ENCODE measurements at regions not wholly inside any gene's neighbourhood (a gene's known extent, or its start where the extent isn't known, plus 50 kb on each side); places are given as distances from the start of the nearest gene placed in this dataset.

DNA sequence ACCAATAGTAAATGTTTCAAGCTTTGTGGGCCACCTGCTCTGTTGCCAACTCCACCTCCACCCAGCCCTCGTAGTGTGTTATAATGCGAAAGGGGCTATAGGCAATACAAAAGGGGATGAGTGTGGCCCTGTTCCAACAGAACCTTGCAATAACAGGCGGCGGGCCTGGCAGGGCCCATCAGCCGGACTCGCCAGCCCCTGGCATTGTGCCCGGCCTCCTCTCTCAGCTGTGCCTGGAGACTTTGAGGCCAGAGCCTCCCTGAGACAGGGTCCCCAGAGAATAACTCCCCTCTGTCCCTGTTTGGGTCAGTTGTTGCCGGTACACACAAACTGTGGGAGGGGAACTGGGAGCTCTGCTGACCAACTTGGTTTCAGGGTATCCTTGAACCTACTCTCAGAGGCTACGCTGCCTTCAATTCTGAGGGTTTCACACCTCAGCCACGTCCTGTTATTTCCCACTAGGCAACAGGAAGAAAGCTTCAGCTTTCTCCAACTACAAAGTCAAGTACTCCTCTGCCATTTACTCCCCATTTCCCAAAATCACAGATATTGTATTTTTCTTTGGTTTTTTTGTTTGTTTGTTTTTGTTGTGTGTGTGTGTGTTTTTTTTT, 58.0 kb upstream of the ZNF236 start:
- Mint-ChIP-seq H3K27me3 (ENCODE audit: low read depth) (no peaks in the 10 kb centered on the region; the same call in 1 of the 2 replicates), H3K27ac (no peak overlapping the region), H3K9me3 (peaks cover 29% of the 10 kb centered on the region), H3K36me3 (peaks cover 3% of the 10 kb centered on the region; the same call in 1 of the 2 replicates), H3K4me3 (no peak overlapping the region), H3K4me1 (no peaks in the 10 kb centered on the region)
- DNase-seq (ENCODE audit: low spot score) (no peak), ATAC-seq (no peak)
- TF ChIP-seq, protein P1, sequence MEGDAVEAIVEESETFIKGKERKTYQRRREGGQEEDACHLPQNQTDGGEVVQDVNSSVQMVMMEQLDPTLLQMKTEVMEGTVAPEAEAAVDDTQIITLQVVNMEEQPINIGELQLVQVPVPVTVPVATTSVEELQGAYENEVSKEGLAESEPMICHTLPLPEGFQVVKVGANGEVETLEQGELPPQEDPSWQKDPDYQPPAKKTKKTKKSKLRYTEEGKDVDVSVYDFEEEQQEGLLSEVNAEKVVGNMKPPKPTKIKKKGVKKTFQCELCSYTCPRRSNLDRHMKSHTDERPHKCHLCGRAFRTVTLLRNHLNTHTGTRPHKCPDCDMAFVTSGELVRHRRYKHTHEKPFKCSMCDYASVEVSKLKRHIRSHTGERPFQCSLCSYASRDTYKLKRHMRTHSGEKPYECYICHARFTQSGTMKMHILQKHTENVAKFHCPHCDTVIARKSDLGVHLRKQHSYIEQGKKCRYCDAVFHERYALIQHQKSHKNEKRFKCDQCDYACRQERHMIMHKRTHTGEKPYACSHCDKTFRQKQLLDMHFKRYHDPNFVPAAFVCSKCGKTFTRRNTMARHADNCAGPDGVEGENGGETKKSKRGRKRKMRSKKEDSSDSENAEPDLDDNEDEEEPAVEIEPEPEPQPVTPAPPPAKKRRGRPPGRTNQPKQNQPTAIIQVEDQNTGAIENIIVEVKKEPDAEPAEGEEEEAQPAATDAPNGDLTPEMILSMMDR (IDR thresholded peaks at IDR 0.05) = no peak
- TF ChIP-seq, protein P2, sequence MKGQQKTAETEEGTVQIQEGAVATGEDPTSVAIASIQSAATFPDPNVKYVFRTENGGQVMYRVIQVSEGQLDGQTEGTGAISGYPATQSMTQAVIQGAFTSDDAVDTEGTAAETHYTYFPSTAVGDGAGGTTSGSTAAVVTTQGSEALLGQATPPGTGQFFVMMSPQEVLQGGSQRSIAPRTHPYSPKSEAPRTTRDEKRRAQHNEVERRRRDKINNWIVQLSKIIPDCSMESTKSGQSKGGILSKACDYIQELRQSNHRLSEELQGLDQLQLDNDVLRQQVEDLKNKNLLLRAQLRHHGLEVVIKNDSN (CRISPR knock-in tag; IDR thresholded peaks at IDR 0.05) = no peak
- TF ChIP-seq ZNF219 (CRISPR knock-in tag; IDR thresholded peaks at IDR 0.05; ENCODE audit: borderline replicate concordance) (no peak), ELF4 (CRISPR knock-in tag; IDR thresholded peaks at IDR 0.05; ENCODE audit: low read depth) (no peak), IRF2 (CRISPR knock-in tag; IDR thresholded peaks at IDR 0.05; ENCODE audit: borderline replicate concordance, low read depth) (no peak), ATF3 (CRISPR knock-in tag; conservative IDR thresholded peaks at IDR 0.05) (no peak), RELA (CRISPR knock-in tag; IDR thresholded peaks at IDR 0.05; ENCODE audit: borderline replicate concordance) (no peak), RORB (CRISPR knock-in tag; IDR thresholded peaks at IDR 0.05) (no peak), PRRX2 (CRISPR knock-in tag; IDR thresholded peaks at IDR 0.05) (no peak), ZNF423 (CRISPR knock-in tag; IDR thresholded peaks at IDR 0.05) (no peak), OVOL2 (CRISPR knock-in tag; IDR thresholded peaks at IDR 0.05; ENCODE audit: borderline replicate concordance) (no peak), CBFB (CRISPR knock-in tag; IDR thresholded peaks at IDR 0.05; ENCODE audit: low read depth) (no peak), SP1 (CRISPR knock-in tag; conservative IDR thresholded peaks at IDR 0.05) (no peak)
- TF ChIP-seq, protein P3, sequence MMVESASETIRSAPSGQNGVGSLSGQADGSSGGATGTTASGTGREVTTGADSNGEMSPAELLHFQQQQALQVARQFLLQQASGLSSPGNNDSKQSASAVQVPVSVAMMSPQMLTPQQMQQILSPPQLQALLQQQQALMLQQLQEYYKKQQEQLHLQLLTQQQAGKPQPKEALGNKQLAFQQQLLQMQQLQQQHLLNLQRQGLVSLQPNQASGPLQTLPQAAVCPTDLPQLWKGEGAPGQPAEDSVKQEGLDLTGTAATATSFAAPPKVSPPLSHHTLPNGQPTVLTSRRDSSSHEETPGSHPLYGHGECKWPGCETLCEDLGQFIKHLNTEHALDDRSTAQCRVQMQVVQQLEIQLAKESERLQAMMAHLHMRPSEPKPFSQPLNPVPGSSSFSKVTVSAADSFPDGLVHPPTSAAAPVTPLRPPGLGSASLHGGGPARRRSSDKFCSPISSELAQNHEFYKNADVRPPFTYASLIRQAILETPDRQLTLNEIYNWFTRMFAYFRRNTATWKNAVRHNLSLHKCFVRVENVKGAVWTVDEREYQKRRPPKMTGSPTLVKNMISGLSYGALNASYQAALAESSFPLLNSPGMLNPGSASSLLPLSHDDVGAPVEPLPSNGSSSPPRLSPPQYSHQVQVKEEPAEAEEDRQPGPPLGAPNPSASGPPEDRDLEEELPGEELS (CRISPR knock-in tag; IDR thresholded peaks at IDR 0.05) = no peak
- TF ChIP-seq, protein P4, sequence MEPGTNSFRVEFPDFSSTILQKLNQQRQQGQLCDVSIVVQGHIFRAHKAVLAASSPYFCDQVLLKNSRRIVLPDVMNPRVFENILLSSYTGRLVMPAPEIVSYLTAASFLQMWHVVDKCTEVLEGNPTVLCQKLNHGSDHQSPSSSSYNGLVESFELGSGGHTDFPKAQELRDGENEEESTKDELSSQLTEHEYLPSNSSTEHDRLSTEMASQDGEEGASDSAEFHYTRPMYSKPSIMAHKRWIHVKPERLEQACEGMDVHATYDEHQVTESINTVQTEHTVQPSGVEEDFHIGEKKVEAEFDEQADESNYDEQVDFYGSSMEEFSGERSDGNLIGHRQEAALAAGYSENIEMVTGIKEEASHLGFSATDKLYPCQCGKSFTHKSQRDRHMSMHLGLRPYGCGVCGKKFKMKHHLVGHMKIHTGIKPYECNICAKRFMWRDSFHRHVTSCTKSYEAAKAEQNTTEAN (CRISPR knock-in tag; IDR thresholded peaks at IDR 0.05) = no peak
- TF ChIP-seq, protein P5, sequence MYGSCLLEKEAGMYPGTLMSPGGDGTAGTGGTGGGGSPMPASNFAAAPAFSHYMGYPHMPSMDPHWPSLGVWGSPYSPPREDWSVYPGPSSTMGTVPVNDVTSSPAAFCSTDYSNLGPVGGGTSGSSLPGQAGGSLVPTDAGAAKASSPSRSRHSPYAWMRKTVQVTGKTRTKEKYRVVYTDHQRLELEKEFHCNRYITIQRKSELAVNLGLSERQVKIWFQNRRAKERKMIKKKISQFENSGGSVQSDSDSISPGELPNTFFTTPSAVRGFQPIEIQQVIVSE (CRISPR knock-in tag; IDR thresholded peaks at IDR 0.05; ENCODE audit: borderline replicate concordance) = no peak
- ChIA-PET CTCF (interaction anchor here (1.4 kb wide), 1 partner anchor 384 kb away, joined by 6 read pairs; no protein-coding TSS in a partner anchor), POLR2A (no interaction called here)

GRCh38 chr18:76759056-76759455, 63.3 kb upstream of the ZNF236 start:
- no peak overlapping the region for H3K27ac Mint-ChIP-seq
- peaks cover 14% of the 10 kb centered on the region; the same call in 1 of the 2 replicates for H3K9me3 Mint-ChIP-seq
- no peaks in the 10 kb centered on the region for H3K36me3 Mint-ChIP-seq
- DNase-seq (ENCODE audit: low spot score) = no peak
- no peak overlapping the region for H3K4me3 Mint-ChIP-seq
- H3K4me1 Mint-ChIP-seq = no peaks in the 10 kb centered on the region
- CTCF ChIA-PET = no interaction called here
- H3K27me3 Mint-ChIP-seq (ENCODE audit: low read depth) = no peaks in the 10 kb centered on the region
- ATAC-seq = no peak
- POLR2A ChIA-PET = interaction anchor here (0.7 kb wide), 1 partner anchor 1852 kb away, joined by 4 read pairs; no protein-coding TSS in a partner anchor
- TF ChIP-seq SOX15 (CRISPR knock-in tag; IDR thresholded peaks at IDR 0.05) (no peak), TEAD1 (CRISPR knock-in tag; IDR thresholded peaks at IDR 0.05) (no peak), CBFB (CRISPR knock-in tag; IDR thresholded peaks at IDR 0.05; ENCODE audit: low read depth) (no peak), ZSCAN18 (CRISPR knock-in tag; IDR thresholded peaks at IDR 0.05) (no peak), SP1 (CRISPR knock-in tag; conservative IDR thresholded peaks at IDR 0.05) (no peak), JAZF1 (CRISPR knock-in tag; IDR thresholded peaks at IDR 0.05) (no peak), ATF1 (CRISPR knock-in tag; IDR thresholded peaks at IDR 0.05) (no peak), GABPB1 (CRISPR knock-in tag; IDR thresholded peaks at IDR 0.05) (no peak)
- TF ChIP-seq, protein P6, sequence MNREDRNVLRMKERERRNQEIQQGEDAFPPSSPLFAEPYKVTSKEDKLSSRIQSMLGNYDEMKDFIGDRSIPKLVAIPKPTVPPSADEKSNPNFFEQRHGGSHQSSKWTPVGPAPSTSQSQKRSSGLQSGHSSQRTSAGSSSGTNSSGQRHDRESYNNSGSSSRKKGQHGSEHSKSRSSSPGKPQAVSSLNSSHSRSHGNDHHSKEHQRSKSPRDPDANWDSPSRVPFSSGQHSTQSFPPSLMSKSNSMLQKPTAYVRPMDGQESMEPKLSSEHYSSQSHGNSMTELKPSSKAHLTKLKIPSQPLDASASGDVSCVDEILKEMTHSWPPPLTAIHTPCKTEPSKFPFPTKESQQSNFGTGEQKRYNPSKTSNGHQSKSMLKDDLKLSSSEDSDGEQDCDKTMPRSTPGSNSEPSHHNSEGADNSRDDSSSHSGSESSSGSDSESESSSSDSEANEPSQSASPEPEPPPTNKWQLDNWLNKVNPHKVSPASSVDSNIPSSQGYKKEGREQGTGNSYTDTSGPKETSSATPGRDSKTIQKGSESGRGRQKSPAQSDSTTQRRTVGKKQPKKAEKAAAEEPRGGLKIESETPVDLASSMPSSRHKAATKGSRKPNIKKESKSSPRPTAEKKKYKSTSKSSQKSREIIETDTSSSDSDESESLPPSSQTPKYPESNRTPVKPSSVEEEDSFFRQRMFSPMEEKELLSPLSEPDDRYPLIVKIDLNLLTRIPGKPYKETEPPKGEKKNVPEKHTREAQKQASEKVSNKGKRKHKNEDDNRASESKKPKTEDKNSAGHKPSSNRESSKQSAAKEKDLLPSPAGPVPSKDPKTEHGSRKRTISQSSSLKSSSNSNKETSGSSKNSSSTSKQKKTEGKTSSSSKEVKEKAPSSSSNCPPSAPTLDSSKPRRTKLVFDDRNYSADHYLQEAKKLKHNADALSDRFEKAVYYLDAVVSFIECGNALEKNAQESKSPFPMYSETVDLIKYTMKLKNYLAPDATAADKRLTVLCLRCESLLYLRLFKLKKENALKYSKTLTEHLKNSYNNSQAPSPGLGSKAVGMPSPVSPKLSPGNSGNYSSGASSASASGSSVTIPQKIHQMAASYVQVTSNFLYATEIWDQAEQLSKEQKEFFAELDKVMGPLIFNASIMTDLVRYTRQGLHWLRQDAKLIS (CRISPR knock-in tag; IDR thresholded peaks at IDR 0.05; ENCODE audit: borderline replicate concordance) = no peak
